GM19043 (cell line): ENCODE measurements at regions not wholly inside any gene's neighbourhood (a gene's known extent, or its start where the extent isn't known, plus 50 kb on each side); places are given as distances from the start of the nearest gene placed in this dataset.
"Not testable (repeated sequence)": the region's sequence is repeated elsewhere in the genome, so short reads cannot be mapped to it uniquely, and the experiment has no call there.

Source experiments
- ATAC-seq: cut with Tn5 transposase; IDR thresholded peaks from one replicate; pipeline ENCODE4 v1.9.1; 2021; ENCODE audit warnings: low read depth; ENCODE audit not compliant: unreplicated experiment

GRCh38 chr16:58885528-58886170, 151.5 kb upstream of the GOT2 start:
- ATAC-seq: peak; percentile 50

GRCh38 chr16:58884141-58884540, 150.0 kb upstream of the GOT2 start:
- no peak for ATAC-seq

GRCh38 chr16:58883131-58883530, 149.0 kb upstream of the GOT2 start:
- ATAC-seq: no peak

- peak; percentile 92 for ATAC-seq
Observed at GRCh38 chr16:58882292-58882691, 148.2 kb upstream of the GOT2 start.

- ATAC-seq: not testable (repeated sequence)
Observed at GRCh38 chr16:58878641-58879040, 144.5 kb upstream of the GOT2 start.

GRCh38 chr16:58866935-58867334, 132.8 kb upstream of the GOT2 start:
- no peak for ATAC-seq

- ATAC-seq: no peak
Observed at GRCh38 chr16:58863761-58864160, 129.6 kb upstream of the GOT2 start.

GRCh38 chr16:58863042-58863441, 128.9 kb upstream of the GOT2 start:
- ATAC-seq: no peak

- no peak for ATAC-seq
Observed at GRCh38 chr16:58862334-58863021, 128.4 kb upstream of the GOT2 start.

- no peak for ATAC-seq
Observed at GRCh38 chr16:58859958-58860669, 126.0 kb upstream of the GOT2 start.

- not testable (repeated sequence) for ATAC-seq
Observed at GRCh38 chr16:58858577-58858976, 124.5 kb upstream of the GOT2 start.

- no peak for ATAC-seq
Observed at GRCh38 chr16:58855291-58855863, 121.3 kb upstream of the GOT2 start.

- peak; percentile 67 for ATAC-seq
Observed at GRCh38 chr16:58853854-58854791, 120.0 kb upstream of the GOT2 start.

GRCh38 chr16:58850678-58851020, 116.5 kb upstream of the GOT2 start:
- ATAC-seq: no peak

- ATAC-seq: no peak
Observed at GRCh38 chr16:58850019-58850677, 116.0 kb upstream of the GOT2 start.

- no peak for ATAC-seq
Observed at GRCh38 chr16:58848662-58849002, 114.5 kb upstream of the GOT2 start.

- no peak for ATAC-seq
Observed at GRCh38 chr16:58847902-58848661, 114.0 kb upstream of the GOT2 start.

GRCh38 chr16:58846226-58846625, 112.1 kb upstream of the GOT2 start:
- ATAC-seq: not testable (repeated sequence)

GRCh38 chr16:58843675-58844074, 109.6 kb upstream of the GOT2 start:
- ATAC-seq: peak; percentile 46
